ENCODE measurements at regions not wholly inside any gene's neighbourhood (a gene's known extent, or its start where the extent isn't known, plus 50 kb on each side); places are given as distances from the start of the nearest gene placed in this dataset.

- TF ChIP-seq SIN3A (IDR thresholded peaks at IDR 0.05; ENCODE audit: borderline replicate concordance, insufficient read depth, low read length) (no peak), POLR2AphosphoS5 (IDR thresholded peaks at IDR 0.05; ENCODE audit: low read depth, low read length) (no peak), FOXP2 (optimal IDR thresholded peaks at IDR 0.05; ENCODE audit: borderline replicate concordance, extremely low read depth, extremely low read length, insufficient read depth) (no peak), TAF1 (IDR thresholded peaks at IDR 0.05; ENCODE audit: borderline replicate concordance, insufficient read depth, low read length) (no peak), REST (IDR thresholded peaks at IDR 0.05; ENCODE audit: insufficient read depth in 1 of 2, low read depth in 2 of 2, low read length in 2 of 2) (no peak)
These were observed 430.5 kb downstream of the RBFOX1 start for GRCh38 chr16:7763111-7763510.

All from PFSK-1 (cell line).